Vagina (tissue), 2 donors: ENCODE measurements at regions not wholly inside any gene's neighbourhood (a gene's known extent, or its start where the extent isn't known, plus 50 kb on each side); places are given as distances from the start of the nearest gene placed in this dataset.

Experiments
- DNase-seq, 2 donors: peaks; one replicate each; pipeline ENCODE4 v3.0.0-alpha.2; 2017; ENCODE audit errors: extremely low spot score in 2 of 2
- H3K27ac ChIP-seq: fragments of 200-600 bp; sonication (generic); one replicate; pipeline ENCODE4 v1.5.1; 2019
- H3K27me3 ChIP-seq: fragments of 200-600 bp; sonication (generic); one replicate; pipeline ENCODE4 v1.5.1; 2019
- H3K36me3 ChIP-seq, 2 donors: fragments of 200-600 bp; sonication (generic); one replicate each; pipeline ENCODE4 v1.5.1; 2017 to 2019
- H3K4me1 ChIP-seq: fragments of 200-600 bp; sonication (generic); one replicate; pipeline ENCODE4 v1.5.1; 2019
- H3K4me3 ChIP-seq, 2 donors: fragments of 200-600 bp; sonication (generic); 1 replicate in 1 of 2; 2 replicates in 1 of 2; pipeline ENCODE4 v1.5.1; 2016 to 2019
- H3K9me3 ChIP-seq: fragments of 200-600 bp; sonication (generic); one replicate; pipeline ENCODE4 v1.5.1; 2019
- CTCF ChIP-seq, 3 experiments: fragments of 450-650 bp in 2 of 3; fragments of 200-600 bp in 1 of 3; sonication (generic) in 1 of 3; IDR thresholded peaks; one replicate each; pipeline ENCODE4 v1.5.1; 2017 to 2019; ENCODE audit warnings: antibody characterized with exemption in 3 of 3, mild to moderate bottlenecking in 2 of 3, moderate library complexity in 2 of 3
- POLR2A ChIP-seq, 2 donors: fragments of 450-650 bp; IDR thresholded peaks; one replicate each; pipeline ENCODE4 v1.6.1; 2017; ENCODE audit warnings: antibody characterized with exemption in 2 of 2, mild to moderate bottlenecking in 2 of 2, moderate library complexity in 2 of 2
- POLR2AphosphoS5 ChIP-seq, 2 donors: sonication (generic); formaldehyde crosslinking; IDR thresholded peaks; one replicate each; pipeline ENCODE4 v1.9.0; 2017; ENCODE audit warnings: antibody characterized with exemption in 2 of 2, mild to moderate bottlenecking in 2 of 2, low read depth in 1 of 2; ENCODE audit not compliant: insufficient read depth in 1 of 2
- intact Hi-C: fragments of 100-400 bp; cut with DNase I; formaldehyde crosslinking; loops from one replicate; pipeline ENCODE4 v1.15.1; 2023

GRCh38 chr1:29803486-29803885 lies 567.2 kb downstream of the PTPRU start:
- DNase-seq, result peak; percentile 44 to 84

GRCh38 chr1:29802181-29803068 lies 566.1 kb downstream of the PTPRU start:
- TF ChIP-seq POLR2A (IDR thresholded peaks at IDR 0.05) (no peak), CTCF (IDR thresholded peaks at IDR 0.05) (no peak), POLR2AphosphoS5 (IDR thresholded peaks at IDR 0.05; ENCODE audit: insufficient read depth in 1 of 2, low read depth in 1 of 2) (no peak)
- H3K27ac ChIP-seq, result no peak overlapping the region
- H3K36me3 ChIP-seq, result no peaks in the 10 kb centered on the region
- H3K4me3 ChIP-seq, result no peak overlapping the region
- DNase-seq, result peak; percentile 52 to 65
- peaks cover 10% of the 10 kb centered on the region for H3K4me1 ChIP-seq
- no peaks in the 10 kb centered on the region for H3K9me3 ChIP-seq
- intact Hi-C loops, result no loop called here
- no peaks in the 10 kb centered on the region for H3K27me3 ChIP-seq

More at GRCh38 chr1:29803486-29803885, 567.2 kb downstream of the PTPRU start:
- TF ChIP-seq POLR2A (IDR thresholded peaks at IDR 0.05) (no peak), CTCF (IDR thresholded peaks at IDR 0.05) (no peak), POLR2AphosphoS5 (IDR thresholded peaks at IDR 0.05; ENCODE audit: insufficient read depth in 1 of 2, low read depth in 1 of 2) (no peak)
- H3K4me3 ChIP-seq, result no peak overlapping the region
- no peaks in the 10 kb centered on the region for H3K9me3 ChIP-seq
- H3K4me1 ChIP-seq, result peaks cover 10% of the 10 kb centered on the region
- no peaks in the 10 kb centered on the region for H3K36me3 ChIP-seq
- H3K27ac ChIP-seq, result no peak overlapping the region
- no peaks in the 10 kb centered on the region for H3K27me3 ChIP-seq
- intact Hi-C loops, result no loop called here

GRCh38 chr1:29801561-29801973 lies 565.2 kb downstream of the PTPRU start:
- Histone ChIP-seq H3K4me3 (no peak overlapping the region), H3K27ac (no peak overlapping the region), H3K27me3 (no peaks in the 10 kb centered on the region), H3K36me3 (no peaks in the 10 kb centered on the region), H3K4me1 (peaks cover 10% of the 10 kb centered on the region), H3K9me3 (no peaks in the 10 kb centered on the region)
- no peak for TF ChIP-seq POLR2A (IDR thresholded peaks at IDR 0.05)
- no peak for TF ChIP-seq CTCF (IDR thresholded peaks at IDR 0.05)
- TF ChIP-seq POLR2AphosphoS5 (IDR thresholded peaks at IDR 0.05; ENCODE audit: insufficient read depth in 1 of 2, low read depth in 1 of 2), result no peak
- peak; percentile 56 to 74 for DNase-seq
- intact Hi-C loops, result no loop called here

GRCh38 chr1:29801003-29801402 lies 564.7 kb downstream of the PTPRU start:
- Histone ChIP-seq H3K4me1 (peaks cover 10% of the 10 kb centered on the region), H3K27ac (no peak overlapping the region), H3K9me3 (no peaks in the 10 kb centered on the region), H3K4me3 (no peak overlapping the region), H3K36me3 (no peaks in the 10 kb centered on the region), H3K27me3 (no peaks in the 10 kb centered on the region)
- no peak for TF ChIP-seq CTCF (IDR thresholded peaks at IDR 0.05)
- TF ChIP-seq POLR2AphosphoS5 (IDR thresholded peaks at IDR 0.05; ENCODE audit: insufficient read depth in 1 of 2, low read depth in 1 of 2), result no peak
- TF ChIP-seq POLR2A (IDR thresholded peaks at IDR 0.05), result no peak
- peak in 1 of 2 donors; percentile 11 for DNase-seq
- intact Hi-C loops, result no loop called here

- Histone ChIP-seq H3K4me3 (no peak overlapping the region), H3K27me3 (no peaks in the 10 kb centered on the region), H3K27ac (no peak overlapping the region), H3K4me1 (peaks cover 10% of the 10 kb centered on the region), H3K9me3 (no peaks in the 10 kb centered on the region), H3K36me3 (no peaks in the 10 kb centered on the region)
- intact Hi-C loops, result no loop called here
- TF ChIP-seq POLR2A (IDR thresholded peaks at IDR 0.05) (no peak), CTCF (IDR thresholded peaks at IDR 0.05) (no peak), POLR2AphosphoS5 (IDR thresholded peaks at IDR 0.05; ENCODE audit: insufficient read depth in 1 of 2, low read depth in 1 of 2) (no peak)
- DNase-seq, result peak in 1 of 2 donors; percentile 84
Observed at GRCh38 chr1:29800522-29800956, 564.2 kb downstream of the PTPRU start.
